NCI-H2081 (cell line): ENCODE measurements at regions not wholly inside any gene's neighbourhood (a gene's known extent, or its start where the extent isn't known, plus 50 kb on each side); places are given as distances from the start of the nearest gene placed in this dataset.
A peak's percentile ranks its signal among the peaks of the same experiment; 100 is the strongest.

Source experiments
- DNase-seq, 2 experiments: peaks; one replicate each; lab custom pipeline; 2025; lab: John Stamatoyannopoulos, UW

DNA sequence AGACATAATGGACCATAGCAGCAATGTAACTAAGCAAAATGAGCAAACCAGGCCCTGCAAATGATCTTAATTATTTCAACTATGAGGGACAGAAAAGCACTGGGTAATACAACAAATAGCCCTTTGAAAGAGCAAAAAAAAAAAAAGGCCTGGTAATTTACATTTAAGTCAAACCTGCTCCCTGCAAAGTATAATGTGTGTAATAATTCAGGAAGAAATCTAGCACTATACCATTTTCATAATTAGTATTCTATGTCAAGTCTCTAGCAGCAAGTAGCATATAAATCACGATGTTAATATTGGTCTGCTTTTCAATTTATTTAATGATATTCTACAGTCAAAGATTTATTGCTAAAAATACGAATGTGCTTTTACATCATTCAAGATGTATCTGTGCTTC lies 489.6 kb downstream of the BMP2 start:
- DNase-seq, result no peak

GRCh38 chr20:7257692-7258466 lies 490.4 kb downstream of the BMP2 start:
- DNase-seq, result no peak

DNA sequence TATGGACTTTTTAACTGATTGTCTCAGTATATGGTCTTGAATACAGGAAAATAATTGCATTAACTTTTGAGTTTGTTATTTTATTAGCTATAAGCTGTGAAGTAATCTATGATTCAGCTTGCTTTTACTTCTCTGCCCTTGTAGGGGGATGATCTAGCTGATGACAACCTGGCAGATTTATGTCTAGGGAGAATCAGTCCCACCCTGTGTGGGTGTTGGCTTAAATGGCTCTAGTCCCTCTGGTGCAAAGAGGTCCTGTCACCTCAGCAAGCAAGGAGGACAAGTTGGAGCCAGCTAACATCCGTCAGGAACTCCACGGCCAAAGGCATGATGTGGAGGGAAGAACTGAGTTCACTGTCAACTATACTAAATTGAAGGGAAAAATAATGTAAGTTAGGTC lies 495.3 kb downstream of the BMP2 start:
- DNase-seq, result no peak

DNA sequence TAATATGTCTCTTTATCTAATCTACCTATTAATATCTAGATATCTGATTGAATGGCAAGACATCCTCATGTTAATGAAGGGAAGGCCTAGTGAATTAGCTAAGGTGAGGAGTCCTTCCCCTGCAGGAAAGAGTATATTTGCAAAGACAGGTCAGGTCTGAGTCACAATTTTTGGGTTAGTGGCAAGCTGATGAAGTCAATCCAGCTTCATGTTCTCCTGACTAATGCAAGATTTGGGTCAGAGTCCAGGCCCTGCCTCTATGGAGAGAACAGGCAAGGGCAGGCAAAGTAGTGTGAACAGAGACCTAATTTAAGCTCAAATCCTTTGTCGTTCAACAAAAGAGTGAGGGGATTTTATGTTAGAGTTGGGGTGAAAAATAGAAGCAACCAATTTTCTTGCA lies 496.7 kb downstream of the BMP2 start:
- no peak for DNase-seq

DNA sequence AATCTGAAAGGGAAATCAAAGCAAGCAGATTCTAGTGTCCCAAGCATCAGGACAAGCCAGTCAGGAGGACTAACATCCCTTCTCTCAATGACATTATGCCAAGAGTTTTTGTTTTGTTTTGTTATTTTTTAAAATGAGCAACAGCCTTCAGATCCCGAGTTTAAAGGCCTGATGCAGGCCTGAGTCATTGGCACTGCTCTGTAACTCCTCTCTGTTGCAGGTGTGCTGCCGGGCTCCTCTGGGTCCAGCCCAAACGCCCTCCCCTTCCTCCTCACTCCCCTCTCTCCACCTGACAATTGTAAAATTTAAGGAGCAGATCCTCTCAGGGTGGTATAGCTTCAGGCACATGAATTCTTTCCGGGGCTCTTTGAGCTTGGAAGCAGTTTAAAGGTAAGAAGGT lies 502.0 kb downstream of the BMP2 start:
- DNase-seq, result no peak

- peak in 1 of 2 experiments; percentile 32 for DNase-seq
Observed at GRCh38 chr20:7272512-7272911, 505.0 kb downstream of the BMP2 start.

- no peak for DNase-seq
Observed at GRCh38 chr20:7274870-7275269, 507.4 kb downstream of the BMP2 start.

GRCh38 chr20:7275645-7276237 lies 508.3 kb downstream of the BMP2 start:
- DNase-seq, result no peak

DNA sequence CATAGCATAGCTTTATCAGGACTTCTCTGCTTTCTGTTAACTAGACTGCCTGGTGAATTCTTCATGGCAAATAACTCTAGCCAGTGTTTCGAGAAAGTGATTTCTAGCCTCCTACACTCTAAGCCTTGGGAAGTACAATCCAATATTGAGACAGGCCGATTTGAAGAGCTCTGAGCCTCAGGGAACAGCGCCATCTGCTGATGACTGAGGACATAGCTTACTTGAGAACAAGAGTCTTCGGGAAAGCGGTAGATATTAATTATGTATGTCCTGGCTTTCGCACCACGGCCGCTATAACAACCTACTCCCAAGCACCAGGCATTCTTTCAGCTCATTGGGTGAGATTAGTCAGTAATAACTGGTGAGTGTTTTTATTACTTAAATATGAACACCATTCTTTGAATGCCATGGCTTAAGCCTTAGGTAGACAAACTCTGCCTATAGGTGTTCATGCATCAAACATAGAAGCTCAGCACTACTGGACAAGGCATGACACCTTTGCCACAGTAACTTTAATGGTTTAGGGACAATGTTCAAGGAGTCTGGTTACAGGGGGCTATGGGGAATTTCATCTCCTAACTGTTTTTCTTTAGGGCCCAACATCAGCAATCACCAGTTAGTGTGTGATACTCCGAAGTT lies 518.6 kb downstream of the BMP2 start:
- DNase-seq, result peak; percentile 80 to 88

DNA sequence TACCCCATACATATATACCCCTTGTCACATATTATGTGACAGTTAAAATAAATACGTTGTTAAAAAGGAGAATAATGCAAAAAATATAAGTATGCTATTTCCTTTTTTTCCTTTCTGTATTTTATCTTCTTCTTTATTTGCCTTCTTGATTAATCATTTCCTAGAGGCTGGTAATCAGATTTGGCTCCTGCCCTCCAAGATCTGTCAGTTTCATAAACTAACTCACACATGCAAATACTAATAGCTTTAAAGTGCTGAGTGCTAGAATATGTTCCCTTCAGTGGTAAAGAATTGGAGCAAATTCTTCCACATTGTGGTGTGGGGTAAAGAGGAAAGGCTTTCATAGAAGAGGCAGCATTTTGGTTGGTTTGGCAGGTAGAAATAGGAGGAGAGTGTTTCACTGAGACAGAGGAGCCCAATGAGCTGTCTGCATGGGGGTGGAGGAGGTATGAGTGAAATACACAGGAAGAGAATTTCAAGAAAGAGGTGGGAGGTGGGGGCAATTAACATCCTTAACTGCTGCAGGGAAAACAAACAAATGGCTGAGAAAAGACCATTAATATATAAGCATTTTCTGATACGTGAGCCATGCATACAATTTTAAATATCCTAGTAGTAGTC lies 523.9 kb downstream of the BMP2 start:
- DNase-seq, result no peak

GRCh38 chr20:7291946-7292345 lies 524.5 kb downstream of the BMP2 start:
- DNase-seq, result no peak

- DNase-seq, result no peak
Observed at GRCh38 chr20:7294816-7295360, 527.4 kb downstream of the BMP2 start.

GRCh38 chr20:7301807-7302206 lies 534.3 kb downstream of the BMP2 start:
- DNase-seq, result no peak

DNA sequence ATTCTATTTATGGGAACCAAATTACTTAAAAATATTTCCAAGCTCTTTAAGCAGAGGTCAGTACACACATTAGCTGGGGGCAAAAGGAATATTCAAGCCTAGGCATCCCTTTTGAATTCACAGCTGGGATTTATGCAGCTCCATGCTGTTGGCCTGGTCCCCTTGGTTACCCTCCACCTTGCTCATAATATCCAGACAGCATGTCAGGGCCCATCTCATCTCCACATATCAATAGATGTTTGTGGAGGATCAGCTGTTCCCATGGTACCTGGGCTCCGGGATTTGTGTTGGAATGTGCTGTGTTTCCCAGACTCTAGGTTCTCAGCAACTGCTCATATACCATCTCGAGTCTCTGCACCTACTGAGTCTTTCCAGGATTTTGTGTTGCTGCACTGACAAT lies 534.8 kb downstream of the BMP2 start:
- no peak for DNase-seq

- DNase-seq, result no peak
Observed at GRCh38 chr20:7305976-7306375, 538.5 kb downstream of the BMP2 start.

GRCh38 chr20:7308163-7308562 lies 540.7 kb downstream of the BMP2 start:
- DNase-seq, result no peak

DNA sequence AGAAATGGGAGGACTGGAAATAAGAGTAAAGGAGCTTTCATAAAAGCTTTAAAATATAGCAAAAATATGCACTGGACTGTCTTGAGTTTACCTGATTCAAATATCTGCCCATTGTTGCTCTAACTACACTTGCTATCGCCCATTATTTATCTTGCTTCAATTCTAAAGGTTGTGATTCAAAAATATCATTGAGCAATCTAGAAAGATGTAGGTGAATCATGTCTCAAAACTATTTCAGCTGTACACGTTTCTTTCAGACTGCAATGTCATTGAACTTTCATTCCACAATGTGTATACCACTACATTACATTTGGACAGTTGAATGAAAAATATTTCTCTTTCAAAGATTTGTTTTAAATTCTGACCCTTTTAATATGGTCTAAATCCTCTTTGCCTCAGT lies 545.6 kb downstream of the BMP2 start:
- no peak for DNase-seq

DNA sequence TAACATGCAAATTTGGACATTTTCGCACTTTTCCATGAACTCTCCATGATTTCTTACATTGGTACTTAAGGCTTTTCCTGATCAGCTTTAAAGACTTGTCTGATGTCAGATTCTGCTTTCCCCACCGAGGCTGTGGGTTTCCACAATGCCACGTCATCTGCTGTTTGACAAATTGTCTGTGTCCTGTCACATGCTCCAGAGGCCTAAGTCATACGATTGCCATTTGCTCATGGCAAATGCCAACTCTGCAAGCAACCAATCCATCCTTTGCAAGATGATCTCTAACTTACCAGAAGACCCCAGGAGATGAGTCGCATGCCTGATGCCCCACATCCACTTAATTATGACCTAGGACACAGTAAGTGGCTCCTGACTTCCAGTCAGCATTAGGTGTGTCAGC lies 556.5 kb downstream of the BMP2 start:
- no peak for DNase-seq

DNA sequence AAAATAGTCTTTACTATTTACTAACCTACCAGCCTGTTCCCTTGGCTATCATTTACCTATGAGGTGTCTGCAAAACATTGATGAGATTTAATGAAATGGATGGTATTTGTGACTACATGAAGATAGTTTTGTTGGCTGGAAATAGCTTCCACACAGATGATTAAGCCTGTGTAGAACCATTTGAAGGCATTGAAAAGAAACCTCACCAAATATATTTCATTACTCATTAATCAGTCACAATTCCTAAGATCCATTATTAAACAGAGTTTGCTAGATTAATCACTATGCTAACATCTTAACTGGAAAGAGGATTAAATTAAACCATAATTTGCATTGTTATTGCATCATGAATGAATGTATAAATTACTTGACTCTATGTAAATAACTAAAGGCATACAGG lies 560.3 kb downstream of the BMP2 start:
- no peak for DNase-seq

DNA sequence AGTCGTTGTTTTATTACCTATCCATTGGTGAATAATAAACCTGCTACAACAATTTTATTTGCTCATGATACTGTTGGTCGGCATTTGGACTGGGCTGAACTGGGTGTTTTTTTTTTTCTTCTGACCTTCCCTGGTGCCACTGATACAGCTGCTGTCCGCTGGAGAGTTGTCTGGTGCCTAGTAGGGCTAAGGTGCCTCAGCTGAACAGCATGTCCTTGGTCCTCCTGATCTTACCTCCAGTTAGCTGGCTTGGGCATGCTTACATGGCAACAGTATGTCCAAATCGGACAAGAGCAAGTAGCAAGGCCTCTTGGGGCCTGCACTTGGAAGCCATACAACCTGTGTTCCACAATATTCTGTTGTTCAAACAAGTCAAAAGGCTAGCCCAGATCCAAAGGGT lies 563.4 kb downstream of the BMP2 start:
- no peak for DNase-seq

DNA sequence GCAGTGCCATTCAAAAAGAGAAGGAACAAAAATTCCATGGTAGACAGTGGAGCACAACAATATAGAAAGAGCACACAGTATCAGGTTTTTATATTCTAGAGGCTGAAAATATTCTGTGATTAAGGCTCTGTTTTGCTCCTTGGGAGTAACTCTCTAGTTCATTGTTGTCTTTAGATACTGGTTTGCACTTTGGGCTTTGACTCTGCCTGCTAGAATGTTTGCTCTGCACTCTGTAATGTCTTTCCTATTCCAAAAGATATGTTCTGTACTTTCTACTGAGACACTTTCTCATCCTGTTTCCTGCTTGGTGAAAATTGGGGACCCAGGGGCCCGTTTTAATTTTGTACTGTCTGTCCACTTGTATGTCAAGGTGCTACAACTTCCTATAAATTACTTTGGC lies 564.7 kb downstream of the BMP2 start:
- no peak for DNase-seq

- DNase-seq, result no peak
Observed at GRCh38 chr20:7333841-7334240, 566.4 kb downstream of the BMP2 start.

DNA sequence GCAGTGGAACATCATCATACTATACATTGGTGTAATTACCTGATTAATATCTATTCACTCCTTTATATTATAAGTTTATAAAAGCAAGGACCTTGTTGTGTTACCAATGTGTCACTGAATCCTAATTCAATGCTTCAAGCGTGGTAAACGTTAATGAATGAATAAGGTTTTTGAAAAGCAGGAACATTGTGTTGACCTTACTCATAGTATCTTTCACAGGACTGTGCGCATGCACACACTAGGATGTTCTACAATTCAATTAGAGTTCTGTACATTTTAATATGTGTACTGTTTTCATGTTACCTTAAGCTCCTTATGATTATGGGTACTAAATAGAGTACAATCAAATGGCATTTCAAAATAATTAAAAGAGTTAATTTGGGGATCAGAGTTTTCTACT lies 578.5 kb downstream of the BMP2 start:
- no peak for DNase-seq
